Ovary (tissue), 7 donors: ENCODE measurements at regions not wholly inside any gene's neighbourhood (a gene's known extent, or its start where the extent isn't known, plus 50 kb on each side); places are given as distances from the start of the nearest gene placed in this dataset.

ENCODE experiments used
- DNase-seq, 5 donors: peaks; one replicate each; pipeline ENCODE4 v3.0.0-alpha.2; 2019 to 2020
- H3K27ac ChIP-seq, 2 donors: fragments of 200-600 bp; one replicate each; pipeline versions ENCODE4 v1.5.1 to v1.8.0; 2019 to 2022
- H3K27me3 ChIP-seq: fragments of 200-600 bp; one replicate; pipeline ENCODE4 v1.8.0; 2022
- H3K36me3 ChIP-seq: fragments of 200-600 bp; sonication (generic); one replicate; pipeline ENCODE4 v1.5.1; 2019
- H3K4me1 ChIP-seq: one replicate; pipeline ENCODE4 v1.8.1; 2013; ENCODE audit warnings: mild to moderate bottlenecking, moderate library complexity; ENCODE audit not compliant: insufficient read depth
- H3K4me3 ChIP-seq: fragments of 200-600 bp; sonication (generic); one replicate; pipeline ENCODE4 v1.5.1; 2017
- H3K9me3 ChIP-seq, 2 donors: fragments of 200-600 bp in 1 of 2; sonication (generic) in 1 of 2; one replicate each; pipeline versions ENCODE4 v1.5.1 to v1.8.1; 2013 to 2019; ENCODE audit warnings: mild to moderate bottlenecking in 1 of 2, moderate library complexity in 1 of 2
- EP300 ChIP-seq: sonication (generic); formaldehyde crosslinking; IDR thresholded peaks from one replicate; pipeline ENCODE4 v1.6.1; 2017; ENCODE audit warnings: antibody characterized with exemption
- POLR2A ChIP-seq: fragments of 450-650 bp; IDR thresholded peaks from one replicate; pipeline ENCODE4 v1.6.1; 2017; ENCODE audit warnings: antibody characterized with exemption, mild to moderate bottlenecking, moderate library complexity
- WGBS, 3 donors: extraction: QIAGEN DNeasy Blood & Tissue Kit in 1 of 3; methylation state at CpG; one replicate each; pipeline versions ENCODE4 v1.1.5 to v1.1.7; 2013 to 2017; 5-methylcytosine and 5-hydroxymethylcytosine counted together
- intact Hi-C, 4 donors: fragments of 100-400 bp; cut with DNase I; formaldehyde crosslinking; loops; one replicate each; pipeline versions ENCODE4 v1.11.0 to v1.15.1; 2022 to 2023
- TF ChIP-seq, protein P1 (sequence below), 3 donors: fragments of 450-650 bp in 2 of 3; fragments of 200-600 bp in 1 of 3; IDR thresholded peaks; one replicate each; pipeline versions ENCODE4 v1.5.1 to v1.8.0; 2016 to 2022; ENCODE audit warnings: antibody characterized with exemption in 3 of 3, mild to moderate bottlenecking in 1 of 3
- donor health status: DM: no; HTN: no; CAD: no; lungs with moderate emphysema.
- donor health status: DM: no; HTN: no; CAD: no.
- donor health status: Bipolar disorder and iron deficiency.
- donor health status: DM: no; HTN: no; CAD: no.
- donor health status: DM: yes; HTN: yes; CAD: no.

DNA sequence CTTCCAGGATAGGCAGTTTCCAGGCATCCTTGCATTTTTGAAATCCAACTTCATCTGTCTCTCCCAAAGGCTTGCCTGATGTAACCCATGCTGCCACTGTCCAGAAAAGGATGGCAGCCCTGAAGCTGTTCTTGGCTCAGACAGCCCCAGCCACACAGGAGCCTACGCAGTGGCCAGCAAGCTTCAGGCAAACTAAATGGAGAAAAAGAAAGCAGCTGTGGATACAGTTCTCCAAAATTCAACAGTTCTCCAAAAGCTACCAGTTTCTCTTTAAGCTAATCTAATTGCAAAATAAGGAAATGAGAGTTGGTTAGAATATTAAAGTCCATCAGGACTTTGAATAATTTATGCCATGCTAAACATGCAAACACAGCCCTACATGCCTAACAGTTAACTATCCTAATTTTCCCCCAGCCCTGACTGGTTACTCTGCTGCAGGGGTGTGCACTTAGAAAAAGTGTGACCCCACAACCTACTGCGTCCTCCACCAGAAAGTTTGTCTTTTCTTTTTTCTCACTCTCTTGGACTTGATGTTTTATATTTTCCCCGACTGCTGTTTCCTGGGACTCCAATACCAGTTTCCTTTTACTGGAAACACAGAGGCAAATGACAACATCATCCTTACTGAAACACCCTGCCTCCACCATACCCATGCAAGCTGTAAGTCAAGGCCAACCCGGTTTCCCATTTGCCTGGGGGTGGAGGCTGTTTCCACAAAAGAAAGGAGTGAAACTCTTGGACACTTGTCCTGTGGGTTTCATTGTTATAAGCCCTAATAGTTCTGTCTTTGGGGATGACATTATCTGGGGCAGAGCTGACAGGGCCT is 69.1 kb upstream of the OR5AN1 start:
- intact Hi-C loops, result loop anchor here (5.0 to 10.0 kb wide), 3 partner anchors 85 to 117 kb away; partner anchors contain the start of gene DTX4 (in 3 of the 4)
- WGBS, 3 donors, result 61 to 74% (median 61%) methylated on average over 4 of the region's 4 CpGs

DNA sequence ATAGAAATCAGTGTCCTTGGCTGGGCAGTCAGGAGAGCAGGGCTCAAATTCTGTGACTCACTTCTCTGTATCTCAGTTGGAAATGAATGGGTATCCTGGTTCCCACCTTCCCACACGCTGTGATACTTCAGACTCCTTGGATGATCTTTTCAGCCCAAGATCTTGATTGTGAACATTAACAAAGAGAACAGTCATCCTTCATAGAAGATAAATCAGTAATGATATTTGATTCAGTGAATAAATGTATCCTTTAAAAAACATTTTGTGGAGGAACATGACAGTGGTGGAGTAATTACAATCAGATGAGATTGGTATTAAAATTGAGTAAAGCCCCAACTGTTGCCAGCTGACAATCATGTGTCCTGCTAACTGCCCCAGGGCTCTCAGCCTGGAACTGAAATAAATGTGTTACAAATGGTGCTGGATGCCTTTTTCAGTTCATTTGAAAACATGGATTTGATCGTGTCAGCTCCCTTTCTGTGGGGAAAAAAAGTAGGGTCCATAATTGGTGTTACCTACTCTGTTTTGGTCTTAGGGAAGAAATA is 72.9 kb upstream of the OR5AN1 start:
- TF ChIP-seq, protein P1, sequence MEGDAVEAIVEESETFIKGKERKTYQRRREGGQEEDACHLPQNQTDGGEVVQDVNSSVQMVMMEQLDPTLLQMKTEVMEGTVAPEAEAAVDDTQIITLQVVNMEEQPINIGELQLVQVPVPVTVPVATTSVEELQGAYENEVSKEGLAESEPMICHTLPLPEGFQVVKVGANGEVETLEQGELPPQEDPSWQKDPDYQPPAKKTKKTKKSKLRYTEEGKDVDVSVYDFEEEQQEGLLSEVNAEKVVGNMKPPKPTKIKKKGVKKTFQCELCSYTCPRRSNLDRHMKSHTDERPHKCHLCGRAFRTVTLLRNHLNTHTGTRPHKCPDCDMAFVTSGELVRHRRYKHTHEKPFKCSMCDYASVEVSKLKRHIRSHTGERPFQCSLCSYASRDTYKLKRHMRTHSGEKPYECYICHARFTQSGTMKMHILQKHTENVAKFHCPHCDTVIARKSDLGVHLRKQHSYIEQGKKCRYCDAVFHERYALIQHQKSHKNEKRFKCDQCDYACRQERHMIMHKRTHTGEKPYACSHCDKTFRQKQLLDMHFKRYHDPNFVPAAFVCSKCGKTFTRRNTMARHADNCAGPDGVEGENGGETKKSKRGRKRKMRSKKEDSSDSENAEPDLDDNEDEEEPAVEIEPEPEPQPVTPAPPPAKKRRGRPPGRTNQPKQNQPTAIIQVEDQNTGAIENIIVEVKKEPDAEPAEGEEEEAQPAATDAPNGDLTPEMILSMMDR (IDR thresholded peaks at IDR 0.05), result no peak
- TF ChIP-seq POLR2A (no peak), EP300 (no peak)
- H3K4me1 ChIP-seq, result no peaks in the 10 kb centered on the region
- H3K27ac ChIP-seq, result no peak overlapping the region
- H3K36me3 ChIP-seq, result no peaks in the 10 kb centered on the region
- no peaks in the 10 kb centered on the region for H3K27me3 ChIP-seq
- intact Hi-C loops, result loop anchor here (2.0 to 10.0 kb wide), 4 partner anchors 81 to 115 kb away; partner anchors contain the start of gene DTX4 (in 3 of the 4)
- H3K4me3 ChIP-seq, result no peak overlapping the region
- 48 to 62% (median 61%) methylated on average over 2 of the region's 2 CpGs for WGBS, 3 donors
- DNase-seq, result no peak
- no peaks in the 10 kb centered on the region for H3K9me3 ChIP-seq

More for the DNA sequence above, 69.1 kb upstream of the OR5AN1 start:
- H3K36me3 ChIP-seq, result no peaks in the 10 kb centered on the region
- no peak overlapping the region for H3K27ac ChIP-seq
- no peaks in the 10 kb centered on the region for H3K9me3 ChIP-seq
- H3K4me1 ChIP-seq, result no peaks in the 10 kb centered on the region
- TF ChIP-seq POLR2A (no peak), EP300 (no peak)
- TF ChIP-seq, protein P1 (IDR thresholded peaks at IDR 0.05), result no peak
- no peaks in the 10 kb centered on the region for H3K27me3 ChIP-seq
- no peak for DNase-seq
- H3K4me3 ChIP-seq, result no peak overlapping the region

DNA sequence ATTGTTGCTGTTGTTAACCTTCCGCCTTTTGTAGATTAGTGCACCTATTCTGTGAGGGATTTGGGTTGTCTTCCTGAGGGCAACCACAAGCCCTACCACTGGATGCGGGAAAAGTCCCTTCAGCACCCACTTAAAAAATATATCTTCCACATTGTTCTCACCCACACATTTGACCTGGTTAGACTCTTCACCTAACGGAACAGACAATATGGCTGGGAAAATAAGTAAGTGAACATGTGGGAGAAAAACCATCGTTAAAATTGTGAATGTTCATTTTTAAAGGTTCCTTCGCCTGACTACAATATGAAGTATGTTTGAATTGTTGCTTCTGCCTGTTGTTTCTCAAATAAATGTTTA is 72.0 kb upstream of the MPEG1 start:
- no peaks in the 10 kb centered on the region for H3K36me3 ChIP-seq
- intact Hi-C loops, result loop anchor here (2.0 to 10.0 kb wide), 4 partner anchors 80 to 114 kb away; partner anchors contain the start of gene DTX4 (in 3 of the 4)
- H3K27me3 ChIP-seq, result no peaks in the 10 kb centered on the region
- TF ChIP-seq, protein P1 (IDR thresholded peaks at IDR 0.05), result peak in 1 of 3 donors; percentile 0
- TF ChIP-seq EP300 (no peak), POLR2A (no peak)
- WGBS, 3 donors, result 20 to 28% (median 21%) methylated on average over 5 of the region's 5 CpGs
- H3K27ac ChIP-seq, result no peak overlapping the region
- DNase-seq, result no peak
- H3K4me3 ChIP-seq, result no peak overlapping the region
- H3K4me1 ChIP-seq, result no peaks in the 10 kb centered on the region
- H3K9me3 ChIP-seq, result no peaks in the 10 kb centered on the region

DNA sequence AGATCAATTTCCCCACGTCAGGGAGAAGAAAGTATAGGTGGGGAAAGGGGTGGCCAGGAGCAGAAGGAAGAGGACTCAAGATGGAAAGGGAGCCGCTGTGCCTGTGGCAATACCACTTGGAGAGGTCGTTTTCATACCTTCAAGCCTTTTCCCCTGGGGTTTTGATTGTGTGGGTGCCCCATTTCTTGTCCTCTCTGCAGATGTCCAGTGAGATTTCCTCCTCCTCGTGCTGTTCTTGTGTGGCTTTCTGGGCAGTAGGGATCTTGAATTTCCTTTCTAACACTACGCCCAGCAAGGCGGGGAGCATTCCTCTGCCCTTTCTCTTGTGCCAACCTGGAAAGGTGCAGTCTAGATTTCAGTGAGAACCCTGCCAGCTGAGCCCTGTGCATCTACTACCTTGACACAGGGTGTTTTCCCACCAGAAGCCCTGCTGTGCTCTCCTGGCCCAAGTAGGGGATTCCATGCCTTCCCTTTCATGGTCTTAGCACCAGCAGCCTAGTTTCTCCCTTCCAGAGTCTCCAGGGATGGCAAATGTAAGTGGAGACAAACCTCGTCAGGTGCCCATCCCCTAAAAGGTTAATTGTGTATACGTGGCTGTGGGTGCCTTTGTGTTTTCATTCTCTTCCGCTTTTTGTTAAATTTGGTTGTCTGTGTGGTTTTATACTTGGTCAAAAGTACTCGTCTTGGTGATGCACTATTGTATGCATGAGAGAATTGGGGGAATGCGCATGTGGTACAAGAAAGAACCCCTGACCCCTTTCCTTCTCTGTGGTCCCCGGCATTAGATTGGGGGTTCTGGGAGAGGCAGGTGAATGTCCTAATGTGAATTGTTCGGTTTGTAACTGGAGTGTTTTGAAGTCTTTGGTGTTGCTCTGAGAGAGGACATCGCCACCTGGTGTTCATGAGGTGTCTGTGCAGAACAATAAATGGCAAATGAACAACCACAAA is 71.4 kb upstream of the MPEG1 start:
- 45 to 47% (median 45%) methylated on average over 14 of the region's 14 CpGs for WGBS, 3 donors
- intact Hi-C loops, result loop anchor here in 2 of 4 donors (2.0 to 10.0 kb wide), 3 partner anchors 79 to 113 kb away; partner anchors contain the start of gene DTX4 (in 1 of the 2)
- Histone ChIP-seq H3K4me1 (no peaks in the 10 kb centered on the region), H3K27me3 (no peaks in the 10 kb centered on the region), H3K27ac (no peak overlapping the region), H3K36me3 (no peaks in the 10 kb centered on the region), H3K4me3 (no peak overlapping the region), H3K9me3 (no peaks in the 10 kb centered on the region)
- TF ChIP-seq, protein P1 (IDR thresholded peaks at IDR 0.05), result peak; percentile 59 to 75 (median 70)
- TF ChIP-seq EP300 (no peak), POLR2A (no peak)
- DNase-seq, result peak in 2 of 5 donors; percentile 33 to 57
